OCI-LY1 (cell line): ENCODE measurements at regions not wholly inside any gene's neighbourhood (a gene's known extent, or its start where the extent isn't known, plus 50 kb on each side); places are given as distances from the start of the nearest gene placed in this dataset.

Experiments used
- H2AFZ ChIP-seq: fragments of 200-600 bp; sonication (generic), shearing (Covaris generic); 2 replicates; pipeline ENCODE4 v1.6.0; 2014; ENCODE audit warnings: antibody characterized with exemption, mild to moderate bottlenecking, low read length
- H3F3A ChIP-seq: fragments of 200-600 bp; sonication (generic), shearing (Covaris generic); 2 replicates; pipeline ENCODE4 v1.6.0; 2014; ENCODE audit warnings: mild to moderate bottlenecking, antibody characterized with exemption, low read length, moderate library complexity; ENCODE audit not compliant: insufficient read depth
- H3K27ac ChIP-seq: fragments of 200-600 bp; sonication (generic); 2 replicates; pipeline ENCODE4 v1.5.1; 2014; ENCODE audit warnings: low read length, mixed run types, mild to moderate bottlenecking, low read depth; ENCODE audit not compliant: poor library complexity, severe bottlenecking
- H3K27me3 ChIP-seq: fragments of 200-600 bp; sonication (generic); 2 replicates; pipeline ENCODE4 v1.6.0; 2014; ENCODE audit warnings: antibody characterized with exemption, mild to moderate bottlenecking, low read length, moderate library complexity; ENCODE audit not compliant: insufficient read depth
- H3K36me3 ChIP-seq: fragments of 200-600 bp; sonication (generic); 2 replicates; pipeline ENCODE4 v1.6.1; 2014; ENCODE audit warnings: mild to moderate bottlenecking, antibody characterized with exemption, low read length, moderate library complexity, mixed read lengths; ENCODE audit not compliant: insufficient read depth
- H3K4me1 ChIP-seq: fragments of 200-600 bp; sonication (generic); 2 replicates; pipeline ENCODE4 v1.5.1; 2014; ENCODE audit warnings: mild to moderate bottlenecking, low read length, moderate library complexity; ENCODE audit not compliant: insufficient read depth, severe bottlenecking
- H3K4me2 ChIP-seq: fragments of 200-600 bp; sonication (generic), shearing (Covaris generic); 2 replicates; pipeline ENCODE4 v1.6.1; 2014; ENCODE audit warnings: low read length
- H3K4me3 ChIP-seq: fragments of 200-600 bp; sonication (generic); 2 replicates; pipeline ENCODE4 v1.5.1; 2014; ENCODE audit warnings: low read length, low read depth, mild to moderate bottlenecking, mixed read lengths; ENCODE audit not compliant: poor library complexity, severe bottlenecking
- H3K79me2 ChIP-seq: fragments of 200-600 bp; shearing (Covaris generic); 2 replicates; pipeline ENCODE4 v1.6.1; 2016; ENCODE audit warnings: mixed run types, low read length, mixed read lengths; ENCODE audit not compliant: insufficient read depth
- H3K9ac ChIP-seq: fragments of 200-600 bp; sonication (generic), shearing (Covaris generic); 2 replicates; pipeline ENCODE4 v1.6.1; 2014; ENCODE audit warnings: mild to moderate bottlenecking, low read length, mixed read lengths
- H3K9me2 ChIP-seq: fragments of 200-600 bp; sonication (generic), shearing (Covaris generic); 2 replicates; pipeline ENCODE4 v1.6.1; 2014; ENCODE audit warnings: low read depth, mild to moderate bottlenecking, low read length, mixed read lengths
- H3K9me3 ChIP-seq: fragments of 200-600 bp; shearing (Covaris generic); 2 replicates; pipeline ENCODE4 v1.6.1; 2014; ENCODE audit warnings: low read length, mixed read lengths
- H4K20me1 ChIP-seq: fragments of 200-600 bp; sonication (generic), shearing (Covaris generic); 2 replicates; pipeline ENCODE4 v1.6.0; 2016; ENCODE audit warnings: mild to moderate bottlenecking, low read length; ENCODE audit not compliant: insufficient read depth
- EZH2 ChIP-seq: fragments of 200-600 bp; sonication (generic), shearing (Covaris generic); IDR thresholded peaks from 2 replicates; pipeline ENCODE4 v1.8.0; 2017; ENCODE audit warnings: borderline replicate concordance, mixed run types, mild to moderate bottlenecking, antibody characterized with exemption, low read length, moderate library complexity, mixed read lengths
- TF ChIP-seq, protein P1 (sequence below): fragments of 200-600 bp; sonication (generic), shearing (Covaris generic); IDR thresholded peaks from 2 replicates; pipeline ENCODE4 v1.5.1; 2017; ENCODE audit warnings: mild to moderate bottlenecking, antibody characterized with exemption, low read length, moderate library complexity, mixed read lengths

DNA sequence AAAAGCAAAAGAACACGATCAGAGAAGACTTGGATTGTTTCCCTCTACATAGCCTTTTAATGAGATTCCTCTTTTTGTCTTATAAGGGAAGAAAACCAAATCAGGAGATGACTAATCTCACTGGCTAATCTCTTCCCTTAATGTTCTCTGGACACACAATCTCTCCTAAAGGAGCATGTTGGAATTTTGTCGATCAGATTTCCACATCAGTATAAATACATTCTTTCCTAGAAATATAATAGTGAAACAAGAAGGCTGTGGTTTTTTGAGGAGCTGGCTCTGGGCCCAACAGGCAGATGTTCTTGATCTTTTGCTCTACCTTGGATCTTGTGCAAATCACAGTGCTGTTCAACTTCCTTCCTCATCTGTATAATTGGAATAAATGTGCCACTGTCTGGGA, 94.0 kb downstream of the GTPBP8 start:
- Histone ChIP-seq H3K4me2 (no peak overlapping the region), H3K4me1 (no peaks in the 10 kb centered on the region), H3K36me3 (no peaks in the 10 kb centered on the region), H4K20me1 (no peaks in the 10 kb centered on the region), H3K9me3 (no peaks in the 10 kb centered on the region), H3K79me2 (no peaks in the 10 kb centered on the region), H2AFZ (no peak overlapping the region), H3K27ac (no peak overlapping the region), H3K9ac (no peak overlapping the region), H3F3A (no peaks in the 10 kb centered on the region), H3K27me3 (no peaks in the 10 kb centered on the region), H3K4me3 (no peak overlapping the region), H3K9me2 (no peaks in the 10 kb centered on the region)
- no peak for TF ChIP-seq EZH2
- TF ChIP-seq, protein P1, sequence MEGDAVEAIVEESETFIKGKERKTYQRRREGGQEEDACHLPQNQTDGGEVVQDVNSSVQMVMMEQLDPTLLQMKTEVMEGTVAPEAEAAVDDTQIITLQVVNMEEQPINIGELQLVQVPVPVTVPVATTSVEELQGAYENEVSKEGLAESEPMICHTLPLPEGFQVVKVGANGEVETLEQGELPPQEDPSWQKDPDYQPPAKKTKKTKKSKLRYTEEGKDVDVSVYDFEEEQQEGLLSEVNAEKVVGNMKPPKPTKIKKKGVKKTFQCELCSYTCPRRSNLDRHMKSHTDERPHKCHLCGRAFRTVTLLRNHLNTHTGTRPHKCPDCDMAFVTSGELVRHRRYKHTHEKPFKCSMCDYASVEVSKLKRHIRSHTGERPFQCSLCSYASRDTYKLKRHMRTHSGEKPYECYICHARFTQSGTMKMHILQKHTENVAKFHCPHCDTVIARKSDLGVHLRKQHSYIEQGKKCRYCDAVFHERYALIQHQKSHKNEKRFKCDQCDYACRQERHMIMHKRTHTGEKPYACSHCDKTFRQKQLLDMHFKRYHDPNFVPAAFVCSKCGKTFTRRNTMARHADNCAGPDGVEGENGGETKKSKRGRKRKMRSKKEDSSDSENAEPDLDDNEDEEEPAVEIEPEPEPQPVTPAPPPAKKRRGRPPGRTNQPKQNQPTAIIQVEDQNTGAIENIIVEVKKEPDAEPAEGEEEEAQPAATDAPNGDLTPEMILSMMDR, result no peak

DNA sequence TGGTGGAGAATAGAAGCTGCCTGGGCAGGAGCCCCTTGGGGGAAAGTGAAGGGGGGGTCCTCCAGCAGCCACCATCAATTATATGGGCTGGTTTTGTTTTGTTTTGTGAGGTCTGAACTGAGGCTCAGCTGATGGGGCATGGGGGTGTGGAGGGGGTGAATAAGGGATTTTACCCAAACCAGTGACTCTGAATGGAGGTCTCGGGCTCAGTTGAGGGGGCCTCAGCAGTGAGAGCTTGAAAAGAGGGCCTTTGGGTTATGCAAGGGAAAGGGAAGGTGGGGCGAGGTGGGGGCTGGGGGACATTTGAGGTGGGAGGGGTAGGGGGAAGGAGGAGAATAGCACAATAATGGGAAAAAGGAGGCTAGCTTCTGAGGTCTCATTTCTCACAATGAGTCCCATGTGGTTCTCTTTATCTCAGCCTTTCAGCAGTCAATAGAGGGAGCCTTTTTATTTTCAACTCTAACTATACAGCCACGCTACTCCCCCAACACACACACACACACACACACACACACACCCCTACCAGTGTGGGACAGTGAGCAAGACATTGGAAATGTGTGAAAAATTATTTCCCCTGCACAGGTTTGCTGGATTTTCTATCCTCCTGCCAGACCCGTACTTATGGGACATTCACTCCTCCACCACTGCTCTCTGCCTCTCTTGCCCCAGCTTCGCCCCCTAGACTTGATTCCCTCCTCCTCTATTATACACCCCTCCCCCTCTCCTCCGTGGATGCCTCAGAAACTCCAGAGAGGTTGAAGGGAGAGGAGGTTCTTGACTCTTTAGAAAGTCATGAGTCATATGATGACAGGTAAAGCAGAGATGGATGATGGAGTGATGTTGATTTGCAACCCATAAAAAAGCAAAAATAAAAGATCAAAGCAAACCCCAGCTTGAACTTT, 96.0 kb downstream of the GTPBP8 start:
- no peaks in the 10 kb centered on the region for H4K20me1 ChIP-seq

DNA sequence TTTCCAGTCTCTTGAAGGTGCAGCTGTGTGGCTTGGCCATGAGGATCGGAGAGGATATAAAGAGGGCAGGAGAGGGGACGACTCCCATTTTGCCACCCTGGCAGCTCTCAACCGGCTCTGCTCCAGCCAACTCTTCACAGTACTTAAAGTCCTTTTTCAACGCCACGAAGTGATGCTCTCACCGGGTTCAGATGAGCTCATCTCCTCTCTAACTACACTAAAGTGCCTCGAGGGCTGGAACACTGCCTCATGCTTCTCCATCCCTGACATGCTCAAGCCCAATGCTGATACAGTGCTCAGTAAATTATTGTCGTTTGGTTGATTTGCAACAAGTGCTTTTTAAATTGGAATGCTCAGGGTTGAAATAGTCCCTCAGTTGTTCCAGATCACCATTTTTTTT, 97.8 kb downstream of the GTPBP8 start:
- no peaks in the 10 kb centered on the region for H3K27me3 ChIP-seq
- TF ChIP-seq, protein P1, result no peak
- no peak for TF ChIP-seq EZH2
- no peak overlapping the region for H2AFZ ChIP-seq
- H3K4me2 ChIP-seq, result no peak overlapping the region
- no peaks in the 10 kb centered on the region for H3K9me3 ChIP-seq
- no peaks in the 10 kb centered on the region for H3K36me3 ChIP-seq
- H3K9me2 ChIP-seq, result no peaks in the 10 kb centered on the region
- H4K20me1 ChIP-seq, result no peaks in the 10 kb centered on the region
- no peaks in the 10 kb centered on the region for H3K4me1 ChIP-seq
- no peaks in the 10 kb centered on the region for H3K79me2 ChIP-seq
- no peaks in the 10 kb centered on the region for H3F3A ChIP-seq
- H3K9ac ChIP-seq, result no peak overlapping the region
- H3K27ac ChIP-seq, result no peak overlapping the region
- H3K4me3 ChIP-seq, result no peak overlapping the region

More for the DNA sequence above, 96.0 kb downstream of the GTPBP8 start:
- Histone ChIP-seq H3K4me1 (no peaks in the 10 kb centered on the region), H3F3A (no peaks in the 10 kb centered on the region), H3K9me2 (no peaks in the 10 kb centered on the region), H3K27ac (no peak overlapping the region), H3K36me3 (no peaks in the 10 kb centered on the region), H3K4me2 (no peak overlapping the region), H3K4me3 (no peak overlapping the region), H2AFZ (no peak overlapping the region), H3K79me2 (no peaks in the 10 kb centered on the region), H3K27me3 (no peaks in the 10 kb centered on the region), H3K9me3 (no peaks in the 10 kb centered on the region), H3K9ac (no peak overlapping the region)
- TF ChIP-seq, protein P1, result no peak
- TF ChIP-seq EZH2, result no peak
